ENCODE measurements at regions not wholly inside any gene's neighbourhood (a gene's known extent, or its start where the extent isn't known, plus 50 kb on each side); places are given as distances from the start of the nearest gene placed in this dataset.
"Not testable (repeated sequence)": the region's sequence is repeated elsewhere in the genome, so short reads cannot be mapped to it uniquely, and the experiment has no call there.

DNA sequence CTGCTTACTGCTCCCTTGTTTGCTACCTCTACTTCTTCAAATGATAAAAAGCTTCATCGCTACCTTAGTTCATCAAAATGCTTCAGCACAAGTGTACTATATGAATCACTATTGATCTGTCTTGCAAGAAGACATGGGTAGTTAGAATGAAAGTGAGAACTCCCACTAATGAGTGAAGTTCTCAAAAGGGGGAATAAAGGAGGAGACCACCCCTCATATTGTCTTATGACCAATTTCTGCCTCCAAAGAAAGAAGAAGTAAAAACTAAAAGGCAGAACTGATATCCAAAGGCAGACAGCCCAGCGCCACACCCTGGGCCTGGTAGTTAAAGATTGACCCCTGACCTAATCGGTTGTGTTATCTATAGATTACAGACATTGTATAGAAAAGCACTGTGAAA is 63.4 kb upstream of the RAP1B start:
- not testable (repeated sequence) for H2AFZ ChIP-seq (ENCODE audit: low read depth, low read length); H3K27me3 ChIP-seq (ENCODE audit: insufficient read depth, low read length); H3K4me1 ChIP-seq (ENCODE audit: insufficient read depth, low read length)

DNA sequence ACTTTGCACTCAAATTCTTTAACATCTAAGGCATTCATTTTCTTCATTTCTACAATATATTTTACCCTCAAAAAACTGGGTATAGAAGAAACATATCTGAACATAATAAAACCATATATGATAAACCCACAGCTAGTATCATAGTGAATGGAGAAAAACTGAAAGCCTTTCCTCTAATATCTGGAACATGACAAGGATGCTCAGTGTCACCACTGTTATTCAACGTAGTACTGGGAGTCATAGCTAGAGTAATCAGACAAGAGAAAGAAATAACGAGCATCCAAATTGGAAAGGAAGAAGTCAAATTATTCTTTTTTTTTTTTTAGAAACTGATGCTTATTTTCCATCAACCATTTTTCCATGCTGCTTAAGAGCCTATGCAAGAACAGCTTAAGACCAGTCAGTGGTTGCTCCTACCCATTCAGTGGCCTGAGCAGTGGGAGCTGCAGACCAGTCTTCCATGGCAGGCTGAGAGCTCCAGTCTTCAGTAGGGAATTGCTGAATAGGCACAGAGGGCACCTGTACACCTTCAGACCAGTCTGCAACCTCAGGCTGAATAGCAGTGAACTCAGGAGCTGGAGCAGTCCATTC is 58.0 kb upstream of the RAP1B start:
- not testable (repeated sequence) for H3K27me3 ChIP-seq (ENCODE audit: insufficient read depth, low read length); H3K9me3 ChIP-seq (ENCODE audit: low read length); H3K4me3 ChIP-seq (ENCODE audit: low read length); H2AFZ ChIP-seq (ENCODE audit: low read depth, low read length); H3K4me1 ChIP-seq (ENCODE audit: insufficient read depth, low read length); H3K36me3 ChIP-seq (ENCODE audit: insufficient read depth, low read length)

More for the DNA sequence above, 63.4 kb upstream of the RAP1B start:
- H3K4me3 ChIP-seq (ENCODE audit: low read length); H3K9me3 ChIP-seq (ENCODE audit: low read length); H3K36me3 ChIP-seq (ENCODE audit: insufficient read depth, low read length): not testable (repeated sequence)

DNA sequence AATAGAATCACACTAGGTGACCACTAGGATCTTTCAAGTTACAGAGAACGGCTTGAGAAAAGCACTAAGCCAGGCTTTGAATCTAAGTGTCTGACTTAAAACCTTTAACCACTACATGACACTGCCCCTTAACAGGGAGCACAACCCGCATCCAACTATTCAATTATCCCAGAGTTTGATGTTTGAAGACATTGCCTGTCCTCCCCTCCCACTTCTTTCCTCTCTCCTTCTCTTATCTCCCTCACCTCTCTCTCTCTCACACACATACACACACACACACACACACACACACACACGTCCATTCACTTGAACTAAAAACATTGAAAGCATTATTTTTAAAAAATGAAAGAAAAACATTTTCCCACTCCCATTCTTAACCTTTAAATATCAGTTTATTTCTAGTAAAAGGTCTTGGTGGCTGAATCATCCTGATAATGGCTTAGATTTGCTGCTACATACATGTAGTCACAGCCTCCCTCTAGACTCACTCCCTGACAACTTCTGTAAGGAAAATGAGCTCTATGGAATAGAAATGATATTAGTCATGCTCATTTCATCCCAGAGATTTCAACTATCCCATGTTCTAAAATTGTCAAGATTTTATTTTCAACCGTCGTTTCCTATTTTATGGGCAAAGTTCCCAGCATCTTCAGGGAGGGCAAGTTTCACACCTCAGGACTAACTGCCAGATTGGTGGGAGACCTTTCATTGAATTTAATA is 53.5 kb upstream of the RAP1B start:
- H3K36me3 ChIP-seq (ENCODE audit: insufficient read depth, low read length): no peaks in the 10 kb centered on the region
- H3K4me3 ChIP-seq (ENCODE audit: low read length): no peak overlapping the region
- H3K27me3 ChIP-seq (ENCODE audit: insufficient read depth, low read length): no peaks in the 10 kb centered on the region
- no peak overlapping the region for H2AFZ ChIP-seq (ENCODE audit: low read depth, low read length)
- H3K9me3 ChIP-seq (ENCODE audit: low read length): no peaks in the 10 kb centered on the region
- H3K4me1 ChIP-seq (ENCODE audit: insufficient read depth, low read length): no peaks in the 10 kb centered on the region

DNA sequence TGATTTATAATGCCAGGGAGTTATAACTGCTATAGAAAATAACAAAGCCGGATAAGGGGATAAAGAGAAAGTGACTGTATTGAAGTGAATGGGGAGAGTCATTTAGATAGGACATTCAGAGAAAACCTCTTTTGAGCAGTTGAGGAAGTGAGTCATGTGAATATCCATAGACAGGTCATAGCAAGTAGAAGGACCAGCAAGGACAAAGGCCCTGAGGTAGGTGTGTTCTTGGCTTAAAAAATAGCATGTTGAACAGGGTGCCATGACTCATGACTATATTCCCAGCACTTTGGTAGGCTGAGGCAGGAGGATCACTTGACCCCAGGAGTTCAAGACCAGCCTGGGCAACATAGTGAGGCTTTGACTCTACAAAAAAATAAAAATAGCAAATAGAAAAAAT is 51.5 kb upstream of the RAP1B start:
- H3K9me3 ChIP-seq (ENCODE audit: low read length): no peaks in the 10 kb centered on the region
- H3K4me1 ChIP-seq (ENCODE audit: insufficient read depth, low read length): no peaks in the 10 kb centered on the region
- no peak overlapping the region for H2AFZ ChIP-seq (ENCODE audit: low read depth, low read length)
- no peaks in the 10 kb centered on the region for H3K36me3 ChIP-seq (ENCODE audit: insufficient read depth, low read length)
- H3K27me3 ChIP-seq (ENCODE audit: insufficient read depth, low read length): no peaks in the 10 kb centered on the region
- H3K4me3 ChIP-seq (ENCODE audit: low read length): no peak overlapping the region

DNA sequence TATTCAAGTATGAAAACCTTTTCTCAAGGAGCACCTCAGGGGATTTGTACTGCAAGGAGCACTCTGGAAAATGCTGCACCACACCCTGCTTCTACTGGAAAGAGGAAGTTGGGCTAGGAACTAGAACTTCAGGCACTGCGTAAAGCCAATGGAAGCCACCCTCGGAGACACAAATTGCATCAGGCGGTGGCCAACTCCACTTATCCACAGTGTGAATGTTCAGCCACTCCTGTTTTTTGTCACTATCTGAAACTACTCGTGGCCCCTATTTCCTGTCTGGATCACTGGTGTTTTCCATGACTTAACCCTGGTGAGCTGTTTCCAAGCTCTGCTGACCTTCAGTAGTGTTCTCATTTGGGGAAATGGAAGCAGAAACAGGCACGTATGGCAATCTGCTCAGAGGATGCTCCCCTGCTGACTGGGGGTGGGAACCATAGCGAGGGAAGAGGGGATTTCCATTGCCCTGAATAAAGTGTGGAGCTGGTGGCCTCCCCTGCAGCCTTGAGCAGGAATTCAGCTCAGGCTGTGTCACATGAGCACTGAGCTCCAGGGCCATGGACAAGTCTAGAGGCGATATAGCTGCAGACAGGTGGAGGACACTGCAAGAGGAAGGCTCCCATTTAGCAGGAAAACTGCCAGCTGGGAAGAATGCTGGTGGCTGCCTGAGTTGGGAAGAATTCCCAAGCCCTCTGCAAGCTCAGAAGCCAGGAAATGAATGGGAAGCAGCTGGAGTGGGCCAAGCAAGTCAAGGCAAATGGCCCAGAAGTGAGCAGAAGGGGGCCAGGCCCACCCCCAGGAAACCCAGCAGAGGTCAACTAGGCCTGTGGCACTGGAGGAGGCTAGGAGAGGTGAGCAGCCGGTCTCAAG is 50.5 kb upstream of the RAP1B start:
- no peaks in the 10 kb centered on the region for H3K9me3 ChIP-seq (ENCODE audit: low read length)

DNA sequence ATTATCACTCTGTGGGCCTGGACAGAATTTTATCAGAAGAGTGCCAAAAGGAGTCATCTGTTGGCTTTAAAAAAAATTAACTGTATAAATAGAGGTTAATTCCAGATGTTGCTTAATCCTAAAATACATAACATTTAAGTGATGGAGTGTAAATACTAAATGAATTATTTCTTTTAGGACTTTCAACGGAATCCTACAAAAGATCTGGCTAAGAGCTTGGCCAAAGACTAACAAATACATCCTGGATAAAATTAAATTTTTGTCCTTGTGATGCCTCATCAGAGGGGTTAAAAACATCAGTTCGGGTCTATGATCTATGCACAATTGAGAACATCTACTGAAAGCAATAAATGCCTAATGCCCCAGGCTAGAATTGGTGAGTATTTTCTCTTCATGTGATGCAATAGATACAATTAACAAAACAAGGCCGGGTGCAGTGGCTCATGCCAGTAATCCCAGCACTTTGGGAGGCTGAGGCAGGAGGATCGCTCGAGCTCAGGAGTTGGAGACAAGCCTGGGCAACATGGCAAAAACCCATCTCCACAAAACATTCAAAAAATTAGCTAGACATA is 49.8 kb upstream of the RAP1B start:
- H3K4me1 ChIP-seq (ENCODE audit: insufficient read depth, low read length): peaks cover 12% of the 10 kb centered on the region
- H3K36me3 ChIP-seq (ENCODE audit: insufficient read depth, low read length): no peaks in the 10 kb centered on the region
- H3K9me3 ChIP-seq (ENCODE audit: low read length): no peaks in the 10 kb centered on the region
- H3K4me3 ChIP-seq (ENCODE audit: low read length): no peak overlapping the region
- H3K27me3 ChIP-seq (ENCODE audit: insufficient read depth, low read length): no peaks in the 10 kb centered on the region
- H2AFZ ChIP-seq (ENCODE audit: low read depth, low read length): no peak overlapping the region

More for the DNA sequence above, 50.5 kb upstream of the RAP1B start:
- H3K4me1 ChIP-seq (ENCODE audit: insufficient read depth, low read length): peaks cover 6% of the 10 kb centered on the region
- H3K36me3 ChIP-seq (ENCODE audit: insufficient read depth, low read length): no peaks in the 10 kb centered on the region
- no peak overlapping the region for H2AFZ ChIP-seq (ENCODE audit: low read depth, low read length)
- H3K4me3 ChIP-seq (ENCODE audit: low read length): no peak overlapping the region
- no peaks in the 10 kb centered on the region for H3K27me3 ChIP-seq (ENCODE audit: insufficient read depth, low read length)

Measured in neuron (in vitro differentiated cells).